HG03196 (cell line): ENCODE measurements at regions not wholly inside any gene's neighbourhood (a gene's known extent, or its start where the extent isn't known, plus 50 kb on each side); places are given as distances from the start of the nearest gene placed in this dataset.

ENCODE experiments used
- ATAC-seq: cut with Tn5 transposase; IDR thresholded peaks from one replicate; pipeline ENCODE4 v1.9.1; 2021; ENCODE audit not compliant: unreplicated experiment

GRCh38 chr3:168539909-168540308, 444.2 kb upstream of the GOLIM4 start:
- no peak for ATAC-seq

DNA sequence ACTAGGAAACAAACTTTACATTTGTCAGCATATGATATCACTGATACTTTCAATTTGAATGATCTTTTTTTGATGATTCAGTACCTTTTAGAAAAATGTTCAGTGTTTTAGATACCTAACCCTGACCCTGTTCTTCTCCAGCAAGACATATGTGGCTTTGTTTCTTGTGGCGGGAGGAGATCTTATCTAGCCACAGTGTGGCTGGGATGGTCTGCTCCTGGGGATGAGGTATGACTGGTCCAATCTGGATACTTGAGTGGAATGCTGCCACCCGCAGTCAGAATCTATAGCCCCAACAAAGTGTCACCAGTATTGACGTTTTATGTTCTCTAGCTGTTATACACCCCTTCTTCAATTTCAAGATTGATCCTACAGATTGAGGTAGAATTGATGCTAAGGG, 439.0 kb upstream of the GOLIM4 start:
- no peak for ATAC-seq

DNA sequence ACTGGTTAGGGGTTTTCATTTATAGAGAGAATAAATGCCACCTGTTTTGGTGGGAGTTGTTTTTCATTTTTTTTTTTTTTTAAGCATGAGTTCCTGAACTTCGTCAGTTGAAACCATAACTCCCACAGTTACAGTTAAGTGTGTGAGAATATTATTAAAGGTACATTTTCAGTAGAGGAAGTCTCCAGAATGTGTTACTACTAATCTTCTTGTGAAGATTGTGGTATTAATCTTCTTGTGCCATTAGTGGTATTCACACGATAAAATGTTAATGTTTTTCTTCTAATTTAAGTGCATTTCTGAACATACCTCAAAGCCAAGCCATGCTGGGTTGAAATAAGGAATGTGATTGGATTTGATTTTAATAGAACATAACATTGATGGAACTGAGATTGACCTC, 437.9 kb upstream of the GOLIM4 start:
- no peak for ATAC-seq

- no peak for ATAC-seq
Observed at GRCh38 chr3:168532135-168532534, 436.4 kb upstream of the GOLIM4 start.

DNA sequence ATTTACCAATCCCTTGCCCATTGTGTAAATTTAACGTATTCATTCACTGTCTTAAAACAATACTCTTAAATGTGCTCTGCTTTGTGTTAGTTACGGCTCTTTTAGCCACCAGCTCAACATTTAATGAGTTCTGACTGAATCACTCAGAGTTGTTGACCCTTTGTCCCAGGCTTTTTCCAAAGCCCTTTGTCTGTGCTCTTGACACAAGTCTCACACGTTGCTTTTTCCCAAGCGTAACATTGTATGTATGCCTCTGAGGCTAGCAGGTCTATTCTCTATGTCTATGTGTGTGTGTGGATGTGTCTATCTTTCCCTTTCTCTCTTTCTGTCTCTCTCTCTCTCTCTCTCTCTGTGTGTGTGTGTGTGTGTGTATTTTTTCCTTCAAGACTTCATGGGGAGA, 435.4 kb upstream of the GOLIM4 start:
- no peak for ATAC-seq

DNA sequence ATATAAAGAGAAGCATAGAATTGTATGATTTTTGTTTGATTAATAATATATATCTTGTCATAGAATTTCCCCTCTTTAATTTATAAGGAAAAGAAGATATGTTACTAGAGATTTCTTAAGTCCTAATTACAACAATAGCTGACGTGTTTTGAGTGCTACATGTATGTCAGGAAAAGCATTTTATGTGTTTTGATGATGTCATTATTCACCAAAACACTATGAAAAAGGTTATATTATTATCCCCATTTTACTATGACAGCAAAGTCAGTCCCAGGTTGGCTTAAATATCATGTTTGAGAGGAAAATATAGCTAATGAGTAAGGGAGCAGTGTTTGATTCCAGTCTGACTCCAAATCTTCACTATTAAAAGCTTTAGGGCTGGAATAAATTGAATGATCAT, 428.4 kb upstream of the GOLIM4 start:
- no peak for ATAC-seq

GRCh38 chr3:168517249-168518071, 421.7 kb upstream of the GOLIM4 start:
- ATAC-seq: no peak

DNA sequence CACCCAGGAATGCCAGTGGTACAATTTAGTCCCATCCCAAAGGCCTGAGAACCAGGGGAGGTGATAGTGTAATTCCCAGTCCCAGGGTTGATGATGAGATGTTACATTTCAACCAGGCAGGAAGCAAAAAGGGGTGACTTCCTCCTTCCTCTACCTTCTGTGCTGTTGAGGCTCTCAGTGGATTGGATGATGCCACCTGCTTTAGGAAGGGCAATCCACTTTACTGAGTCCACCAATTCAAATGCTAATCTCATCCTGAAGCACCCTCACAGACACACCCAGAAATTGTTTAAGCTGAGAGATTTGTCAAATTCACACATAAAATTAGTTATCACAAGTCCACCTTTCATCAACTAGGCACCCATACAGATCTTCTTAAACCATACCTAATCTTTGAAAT, 418.5 kb upstream of the GOLIM4 start:
- ATAC-seq: no peak

DNA sequence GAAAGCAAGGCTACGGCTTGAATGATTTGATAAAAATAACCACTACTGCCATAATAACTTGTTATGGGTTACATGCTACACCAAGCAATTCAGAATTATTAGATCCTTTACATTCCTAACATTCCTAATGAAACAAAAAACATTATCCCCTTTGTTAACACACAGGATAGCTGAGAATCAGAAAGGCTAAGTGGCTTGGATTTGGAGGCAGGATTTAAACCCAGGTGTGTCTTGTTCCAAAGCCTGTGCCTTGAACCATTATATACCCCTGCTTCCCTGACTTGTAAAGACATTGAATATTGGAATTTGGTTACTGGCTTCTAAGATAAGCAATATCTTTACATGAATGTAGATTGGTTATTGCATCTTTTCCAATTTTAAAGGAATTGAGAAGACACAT, 417.1 kb upstream of the GOLIM4 start:
- ATAC-seq: no peak

DNA sequence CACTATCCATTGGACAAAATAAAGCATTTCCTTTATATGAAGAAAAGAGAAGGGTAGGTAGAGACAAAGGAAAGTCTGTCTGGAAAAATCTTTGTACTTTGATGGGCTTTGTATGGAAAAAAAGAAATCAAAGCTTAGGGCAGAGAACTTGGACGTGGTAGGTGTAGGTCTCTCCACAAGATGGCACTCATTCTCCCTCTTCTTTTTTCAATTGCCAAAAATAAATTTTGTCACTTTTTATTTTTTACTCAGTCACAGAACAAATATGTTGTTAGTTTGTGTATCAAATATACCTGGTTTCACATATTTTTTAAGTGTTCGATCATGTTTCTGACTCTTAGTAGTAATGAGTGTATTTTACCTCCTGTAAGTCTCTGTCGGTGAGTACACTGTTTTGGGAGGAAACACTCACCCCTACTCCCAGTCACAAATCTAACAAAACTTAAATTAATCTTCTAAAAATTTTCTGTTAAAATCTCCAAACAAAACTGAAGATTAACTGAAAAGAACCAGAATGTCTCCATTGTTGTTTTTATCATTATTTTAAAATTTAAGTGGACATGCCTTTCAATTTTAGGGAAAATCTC, 415.8 kb upstream of the GOLIM4 start:
- no peak for ATAC-seq

DNA sequence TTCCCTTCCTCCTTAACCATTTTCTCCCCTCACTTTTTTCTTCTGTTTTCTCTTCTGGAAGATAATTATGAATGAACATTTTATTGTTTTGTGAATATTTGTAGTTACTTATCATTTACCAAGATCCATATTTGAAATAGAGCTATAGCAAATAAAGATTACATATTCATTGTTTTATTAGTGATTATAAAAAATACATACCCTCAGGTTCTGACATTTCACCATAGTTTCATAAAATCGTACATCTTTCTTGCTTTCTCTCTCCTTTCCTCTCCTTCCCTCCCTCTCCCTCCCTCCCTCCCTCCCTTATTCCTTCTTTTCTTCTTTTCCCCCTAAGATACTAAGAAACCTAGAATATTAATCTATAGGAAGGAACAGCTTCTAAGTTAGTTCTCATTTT, 410.9 kb upstream of the GOLIM4 start:
- ATAC-seq: no peak

GRCh38 chr3:168501570-168501969, 405.8 kb upstream of the GOLIM4 start:
- no peak for ATAC-seq

GRCh38 chr3:168498194-168498593, 402.5 kb upstream of the GOLIM4 start:
- no peak for ATAC-seq

- ATAC-seq: no peak
Observed at GRCh38 chr3:168497741-168498140, 402.0 kb upstream of the GOLIM4 start.

GRCh38 chr3:168497183-168497582, 401.5 kb upstream of the GOLIM4 start:
- ATAC-seq: no peak

DNA sequence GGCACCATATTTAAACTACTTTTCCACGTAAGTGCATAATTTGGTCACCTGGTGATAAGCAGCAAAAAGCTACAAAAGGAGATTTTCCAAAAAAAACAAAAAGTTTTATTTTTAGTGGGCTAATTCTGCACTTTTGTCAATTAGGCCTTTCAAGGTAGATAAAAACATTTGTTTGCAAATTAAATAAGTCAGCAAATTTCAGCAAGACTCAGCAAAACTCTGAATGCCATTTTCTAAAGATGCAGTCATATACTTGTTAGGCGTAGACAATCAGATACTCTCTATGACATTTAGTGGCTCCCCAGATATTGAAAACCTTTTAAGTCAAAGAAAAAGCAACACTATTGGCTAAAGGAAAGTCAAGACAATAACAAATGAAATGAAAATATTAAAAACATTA, 400.2 kb upstream of the GOLIM4 start:
- no peak for ATAC-seq

- ATAC-seq: no peak
Observed at GRCh38 chr3:168495270-168495669, 399.5 kb upstream of the GOLIM4 start.

GRCh38 chr3:168493412-168494205, 397.9 kb upstream of the GOLIM4 start:
- no peak for ATAC-seq

- no peak for ATAC-seq
Observed at GRCh38 chr3:168490981-168491380, 395.3 kb upstream of the GOLIM4 start.

DNA sequence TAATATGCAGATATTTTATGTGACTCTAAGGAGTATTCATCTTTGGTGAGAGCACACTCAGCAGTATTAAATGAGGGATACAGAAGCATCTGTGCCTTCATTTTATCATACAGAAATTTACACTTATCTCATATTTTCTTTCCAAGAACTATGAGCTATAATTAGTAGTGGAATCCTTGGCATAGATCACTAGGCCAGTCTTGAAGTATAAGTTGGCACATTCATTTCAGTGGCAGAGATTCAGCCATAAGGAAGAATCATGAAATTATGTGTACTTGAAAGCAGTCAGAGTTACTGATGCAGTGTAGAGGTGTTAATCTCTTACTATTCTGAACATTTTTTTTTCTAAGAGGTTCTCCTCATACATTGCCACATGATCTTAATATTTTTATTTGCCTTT, 393.6 kb upstream of the GOLIM4 start:
- ATAC-seq: no peak

DNA sequence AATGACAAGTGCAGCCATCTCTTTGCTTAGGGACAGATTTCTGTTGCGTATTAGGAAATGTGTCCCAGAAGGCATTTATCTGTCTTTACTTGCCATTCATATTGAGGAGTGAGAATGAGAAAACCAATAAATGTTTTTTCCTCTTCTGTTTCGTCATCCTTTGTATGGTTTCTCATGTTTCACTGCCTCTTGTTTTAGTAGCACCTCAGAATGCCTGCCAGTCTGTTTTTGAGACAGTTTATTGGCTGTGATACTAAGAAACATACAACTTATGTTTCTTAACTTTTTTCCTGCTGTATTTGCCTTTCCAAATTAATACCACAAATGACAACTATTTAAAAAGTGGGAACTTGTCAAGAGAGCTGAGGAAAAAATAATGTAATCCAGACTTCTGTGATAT, 390.2 kb upstream of the GOLIM4 start:
- ATAC-seq: no peak

DNA sequence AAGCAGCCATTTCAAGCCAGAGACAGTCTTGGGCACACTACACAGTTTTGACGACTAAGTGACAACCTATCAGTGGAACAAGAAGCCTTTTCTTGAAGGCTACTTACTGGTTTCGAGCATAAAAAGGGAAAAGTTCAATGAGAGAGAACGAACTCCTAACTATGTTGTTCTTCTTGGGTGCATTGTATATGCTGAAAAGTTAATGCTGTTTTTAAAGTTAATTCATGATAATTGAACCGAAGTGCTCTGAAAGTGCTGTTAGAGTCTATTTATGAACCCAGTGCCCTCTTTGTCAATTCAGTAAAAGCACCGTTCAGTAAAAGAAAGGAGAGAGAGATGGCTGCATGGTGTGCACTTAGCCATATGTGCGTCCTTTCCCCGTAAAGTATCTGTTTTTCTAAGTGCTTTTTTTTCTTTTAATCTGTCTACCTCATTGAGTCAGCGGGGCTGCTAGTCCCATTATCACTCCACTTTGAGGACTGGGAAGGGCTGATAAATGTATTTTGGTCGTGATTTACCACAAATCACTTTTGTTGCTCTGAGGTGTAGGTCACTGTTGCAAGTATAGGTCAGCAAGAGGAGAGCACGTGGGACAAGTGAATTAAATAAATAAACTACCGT, 380.7 kb upstream of the GOLIM4 start:
- ATAC-seq: no peak
